ENCODE measurements at regions not wholly inside any gene's neighbourhood (a gene's known extent, or its start where the extent isn't known, plus 50 kb on each side); places are given as distances from the start of the nearest gene placed in this dataset.

DNA sequence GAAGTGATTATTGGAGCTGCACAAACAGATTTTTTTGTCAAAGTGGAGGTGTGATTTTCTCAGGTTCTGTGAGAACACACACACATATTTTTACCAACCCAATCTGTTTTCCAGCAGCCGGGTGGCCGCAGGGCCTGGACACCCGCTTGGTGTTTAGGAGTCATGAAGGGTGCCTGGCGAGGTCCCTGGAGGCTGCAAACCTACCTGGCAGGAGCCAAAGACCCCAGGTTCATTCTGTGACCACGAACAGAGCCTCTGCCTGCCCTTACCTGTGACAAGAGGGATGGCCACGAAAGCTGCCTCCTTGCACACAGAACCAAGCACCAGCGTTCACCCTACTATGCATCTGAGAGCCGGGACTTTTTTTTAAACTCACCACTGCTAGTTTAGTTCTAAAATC lies 64.3 kb upstream of the ID2 start:
- TF ChIP-seq, protein P1, sequence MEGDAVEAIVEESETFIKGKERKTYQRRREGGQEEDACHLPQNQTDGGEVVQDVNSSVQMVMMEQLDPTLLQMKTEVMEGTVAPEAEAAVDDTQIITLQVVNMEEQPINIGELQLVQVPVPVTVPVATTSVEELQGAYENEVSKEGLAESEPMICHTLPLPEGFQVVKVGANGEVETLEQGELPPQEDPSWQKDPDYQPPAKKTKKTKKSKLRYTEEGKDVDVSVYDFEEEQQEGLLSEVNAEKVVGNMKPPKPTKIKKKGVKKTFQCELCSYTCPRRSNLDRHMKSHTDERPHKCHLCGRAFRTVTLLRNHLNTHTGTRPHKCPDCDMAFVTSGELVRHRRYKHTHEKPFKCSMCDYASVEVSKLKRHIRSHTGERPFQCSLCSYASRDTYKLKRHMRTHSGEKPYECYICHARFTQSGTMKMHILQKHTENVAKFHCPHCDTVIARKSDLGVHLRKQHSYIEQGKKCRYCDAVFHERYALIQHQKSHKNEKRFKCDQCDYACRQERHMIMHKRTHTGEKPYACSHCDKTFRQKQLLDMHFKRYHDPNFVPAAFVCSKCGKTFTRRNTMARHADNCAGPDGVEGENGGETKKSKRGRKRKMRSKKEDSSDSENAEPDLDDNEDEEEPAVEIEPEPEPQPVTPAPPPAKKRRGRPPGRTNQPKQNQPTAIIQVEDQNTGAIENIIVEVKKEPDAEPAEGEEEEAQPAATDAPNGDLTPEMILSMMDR (conservative IDR thresholded peaks at IDR 0.05; ENCODE audit: low read depth, low read length), result no peak
- DNase-seq (ENCODE audit: low read depth), result no peak
- H3K4me3 ChIP-seq (ENCODE audit: low read depth, low read length), result no peak overlapping the region

DNA sequence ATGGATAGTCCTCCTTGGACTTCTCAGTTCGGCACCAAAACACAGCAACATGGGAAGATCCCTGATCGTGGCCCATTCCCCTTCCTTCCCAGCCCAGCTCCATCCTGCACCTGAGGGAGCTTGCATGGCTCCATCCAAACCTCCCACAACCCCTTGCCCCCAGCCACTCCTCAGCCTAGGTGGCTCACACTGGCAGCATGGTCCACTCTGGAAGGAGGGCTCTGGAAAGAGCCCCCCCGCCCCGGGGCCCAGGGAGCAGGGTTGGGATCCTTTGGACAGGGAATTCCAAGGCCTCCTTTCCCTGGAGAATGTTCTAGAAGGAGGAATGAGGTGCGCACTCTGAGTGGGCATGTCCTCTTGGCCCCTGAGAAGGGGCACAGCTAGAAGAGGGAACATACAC lies 62.8 kb upstream of the ID2 start:
- TF ChIP-seq, protein P1 (conservative IDR thresholded peaks at IDR 0.05; ENCODE audit: low read depth, low read length), result no peak
- DNase-seq (ENCODE audit: low read depth), result no peak
- H3K4me3 ChIP-seq (ENCODE audit: low read depth, low read length), result no peak overlapping the region

DNA sequence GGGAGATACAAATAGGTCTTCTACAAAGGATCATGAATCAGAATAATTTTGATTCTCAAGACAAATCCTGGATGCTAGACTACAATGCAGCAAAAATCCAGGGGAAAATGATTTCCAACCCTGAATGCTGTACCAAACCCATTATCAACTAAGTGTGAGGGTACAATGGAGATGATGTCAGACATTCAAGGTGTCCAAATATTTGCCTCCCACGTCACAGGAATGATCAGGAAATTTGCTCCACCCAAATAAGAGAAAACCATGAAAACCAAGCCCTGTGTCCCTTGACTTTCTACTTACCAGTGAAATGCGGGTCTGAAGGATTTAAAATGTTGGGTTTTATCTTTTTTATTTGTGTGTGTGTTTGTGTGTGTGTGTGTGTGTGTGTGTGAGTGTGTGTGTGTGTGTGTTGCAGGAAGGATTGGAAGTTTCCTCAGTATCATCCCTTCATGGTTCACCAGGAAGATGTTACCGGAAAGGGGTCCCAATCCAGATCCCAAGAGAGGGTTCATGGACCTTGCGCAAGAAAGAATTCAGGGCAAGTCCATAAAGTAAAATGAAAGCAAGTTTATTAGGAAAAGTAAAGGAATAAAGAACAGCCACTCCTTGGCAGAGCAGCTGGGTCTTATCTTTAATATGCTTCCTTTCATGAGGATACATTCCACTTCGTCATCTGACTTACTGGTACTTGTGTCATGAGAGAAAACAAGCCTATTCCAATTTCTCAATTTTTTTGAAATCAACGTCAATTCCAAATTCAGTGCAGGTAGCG lies 61.1 kb upstream of the ID2 start:
- TF ChIP-seq, protein P1 (conservative IDR thresholded peaks at IDR 0.05; ENCODE audit: low read depth, low read length), result no peak
- H3K4me3 ChIP-seq (ENCODE audit: low read depth, low read length), result no peak overlapping the region
- DNase-seq (ENCODE audit: low read depth), result no peak

DNA sequence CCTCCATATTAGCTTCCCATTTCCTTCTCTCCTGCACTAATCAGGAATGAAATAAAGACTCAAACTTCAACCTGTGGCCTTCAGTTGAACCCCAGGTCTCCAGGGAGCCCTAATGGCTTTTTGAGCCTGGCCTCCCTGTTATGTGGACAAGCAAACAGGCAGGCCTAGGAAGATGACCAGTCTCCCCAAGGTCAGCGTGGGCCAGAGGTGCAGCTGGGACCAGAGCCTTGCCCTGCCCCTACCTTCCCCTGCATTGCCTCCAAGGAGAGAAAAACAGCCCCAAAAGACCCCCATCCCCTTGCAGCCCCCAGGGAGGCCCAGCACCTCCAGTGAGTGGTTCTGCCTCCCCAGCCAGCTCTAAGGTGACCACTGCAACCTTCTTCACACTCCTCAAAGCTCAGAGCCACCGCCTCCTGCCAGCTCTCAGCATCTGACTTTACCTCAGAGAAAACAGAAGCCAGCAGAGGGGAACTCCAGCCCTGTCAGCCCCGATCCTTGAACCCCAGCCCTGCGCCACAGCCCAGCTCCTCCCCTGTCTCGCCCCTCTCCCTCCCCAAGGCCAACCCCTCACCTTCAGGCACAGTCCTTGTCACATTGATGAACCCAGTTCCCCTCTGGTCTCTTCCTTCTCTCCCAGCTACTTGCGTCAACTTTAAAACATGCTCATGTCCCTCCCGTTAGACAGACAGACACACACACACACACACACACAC lies 59.5 kb upstream of the ID2 start:
- TF ChIP-seq, protein P1 (conservative IDR thresholded peaks at IDR 0.05; ENCODE audit: low read depth, low read length), result no peak
- no peak for DNase-seq (ENCODE audit: low read depth)
- no peak overlapping the region for H3K4me3 ChIP-seq (ENCODE audit: low read depth, low read length)

DNA sequence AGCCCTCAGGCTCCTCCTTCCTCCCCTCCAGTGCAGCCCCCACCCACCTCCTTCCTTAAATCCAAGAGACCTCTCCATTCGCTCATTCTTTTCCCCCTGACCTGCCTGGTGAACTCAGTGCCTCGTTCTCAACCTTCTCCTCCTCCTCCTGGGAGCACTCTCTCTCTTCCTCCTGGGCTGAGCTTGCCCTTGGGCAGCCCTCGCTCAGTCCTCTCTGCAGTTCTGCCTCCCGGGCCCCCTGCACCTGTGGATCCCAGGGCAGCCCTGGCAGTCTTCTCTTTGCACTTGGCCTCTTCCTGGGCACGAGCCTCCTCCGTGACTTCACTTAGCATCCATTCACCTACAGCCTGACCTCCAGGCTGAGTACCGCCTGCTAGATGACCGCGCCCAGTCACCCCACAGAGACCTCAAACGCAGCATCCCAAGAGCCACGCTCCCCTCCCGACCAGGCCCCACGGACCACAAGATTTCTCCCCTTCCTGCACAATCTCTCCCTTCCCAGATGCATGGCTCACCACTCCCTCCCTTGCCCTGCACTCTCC lies 58.9 kb upstream of the ID2 start:
- no peak for DNase-seq (ENCODE audit: low read depth)
- no peak overlapping the region for H3K4me3 ChIP-seq (ENCODE audit: low read depth, low read length)
- TF ChIP-seq, protein P1 (conservative IDR thresholded peaks at IDR 0.05; ENCODE audit: low read depth, low read length), result no peak

DNA sequence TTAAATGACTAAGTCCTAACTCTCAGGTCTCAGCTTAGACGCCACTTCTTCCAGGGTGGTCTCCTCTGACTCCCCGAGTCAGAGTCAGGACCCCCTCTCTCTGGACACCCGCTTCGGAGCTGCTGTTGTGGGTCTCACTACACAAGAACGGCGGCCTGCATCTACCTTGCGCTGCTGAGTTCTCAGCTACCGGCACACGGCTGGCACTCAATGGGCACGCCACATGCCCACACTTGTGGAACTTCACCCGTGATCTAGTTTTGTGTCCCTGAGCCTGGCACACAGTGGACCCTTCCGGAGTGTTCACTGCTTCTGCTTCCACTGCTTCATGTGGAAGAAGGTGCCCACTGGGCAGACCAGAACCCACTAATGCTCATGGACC lies 58.3 kb upstream of the ID2 start:
- TF ChIP-seq, protein P1 (conservative IDR thresholded peaks at IDR 0.05; ENCODE audit: low read depth, low read length), result no peak
- DNase-seq (ENCODE audit: low read depth), result no peak
- H3K4me3 ChIP-seq (ENCODE audit: low read depth, low read length), result no peak overlapping the region

Data from epithelial cell of proximal tubule (primary cell).